H1 (cell line): ENCODE measurements at regions not wholly inside any gene's neighbourhood (a gene's known extent, or its start where the extent isn't known, plus 50 kb on each side); places are given as distances from the start of the nearest gene placed in this dataset.
"Not testable (repeated sequence)": the region's sequence is repeated elsewhere in the genome, so short reads cannot be mapped to it uniquely, and the experiment has no call there.

Experiments used
- CTCF ChIA-PET: fragments of 300-600 bp; sonication (Branson Sonifier 250); formaldehyde crosslinking; loops from one replicate; lab custom pipeline; 2021; ENCODE audit not compliant: partially characterized antibody; lab: Charles Lee
- POLR2A ChIA-PET: fragments of 300-600 bp; sonication (Branson Sonifier 250); formaldehyde crosslinking; loops from one replicate; lab custom pipeline; 2021; ENCODE audit warnings: inconsistent platforms; ENCODE audit not compliant: partially characterized antibody; lab: Charles Lee
- DNase-seq, 2 experiments: peaks; one replicate each; pipeline versions ENCODE4 v3.0.0 to v3.0.0-alpha.2; 2010 to 2022; ENCODE audit warnings: low spot score in 2 of 2, low read depth in 1 of 2, mixed read lengths in 1 of 2
- FAIRE-seq: peaks from 2 replicates; lab custom pipeline; 2011; peaks lifted over from hg19 to GRCh38; lab: Jason Lieb, UNC
- H2AFZ ChIP-seq: 2 replicates; pipeline ENCODE4 v1.8.1; 2012; ENCODE audit warnings: low read length, inconsistent platforms
- H2AK5ac ChIP-seq: 2 replicates; pipeline ENCODE4 v1.6.1; 2013; ENCODE audit warnings: low read depth, low read length
- H2BK120ac ChIP-seq: replicated peaks from 2 replicates; pipeline ENCODE3; 2013; ENCODE audit warnings: low read depth, low read length, inconsistent platforms
- H2BK12ac ChIP-seq: 2 replicates; pipeline ENCODE4 v1.6.1; 2013; ENCODE audit warnings: low read depth, low read length
- H2BK15ac ChIP-seq: 2 replicates; pipeline ENCODE4 v1.6.1; 2013; ENCODE audit warnings: low read length
- H2BK20ac ChIP-seq: 2 replicates; pipeline ENCODE4 v1.6.1; 2013; ENCODE audit warnings: low read length
- H2BK5ac ChIP-seq: 2 replicates; pipeline ENCODE4 v1.6.1; 2013; ENCODE audit warnings: low read depth, low read length
- H3K14ac ChIP-seq: 2 replicates; pipeline ENCODE4 v1.6.1; 2013; ENCODE audit warnings: inconsistent platforms; ENCODE audit not compliant: insufficient read length
- H3K18ac ChIP-seq: 2 replicates; pipeline ENCODE4 v1.6.1; 2013; ENCODE audit warnings: low read length; ENCODE audit errors: extremely low read depth
- H3K23ac ChIP-seq: 2 replicates; pipeline ENCODE4 v1.6.1; 2013; ENCODE audit warnings: inconsistent platforms; ENCODE audit not compliant: insufficient read length
- H3K23me2 ChIP-seq: 2 replicates; pipeline ENCODE4 v1.6.1; 2013; ENCODE audit warnings: low read depth, low read length
- H3K27ac ChIP-seq: 2 replicates; pipeline ENCODE4 v1.6.1; 2011; ENCODE audit warnings: low read depth, low read length, inconsistent platforms
- H3K27me3 ChIP-seq, 4 experiments: replicated peaks in 1 of 4; 1 replicate in 1 of 4; 2 replicates in 3 of 4; pipeline versions ENCODE4 v1.6.1 to v1.8.1; 2011 to 2013; ENCODE audit warnings: low read length in 3 of 4, mild to moderate bottlenecking in 3 of 4, inconsistent platforms in 2 of 4, mixed read lengths in 2 of 4, moderate library complexity in 1 of 4; ENCODE audit not compliant: control insufficient read depth in 3 of 4, insufficient read depth in 3 of 4; ENCODE audit errors: extremely low read depth in 1 of 4
- H3K36me3 ChIP-seq, 4 experiments: 2 replicates each; pipeline versions ENCODE4 v1.6.1 to v1.8.1; 2011 to 2013; ENCODE audit warnings: mild to moderate bottlenecking in 4 of 4, low read length in 3 of 4, moderate library complexity in 2 of 4, control low read depth in 1 of 4, inconsistent platforms in 1 of 4; ENCODE audit not compliant: insufficient read depth in 4 of 4, control insufficient read depth in 2 of 4
- H3K4ac ChIP-seq: replicated peaks from 2 replicates; pipeline ENCODE3; 2013; ENCODE audit warnings: low read length, low read depth, mixed read lengths, inconsistent platforms; ENCODE audit not compliant: insufficient read length
- H3K4me1 ChIP-seq, 4 experiments: replicated peaks in 1 of 4; 1 replicate in 1 of 4; 2 replicates in 3 of 4; pipeline versions ENCODE4 v1.6.1 to v1.8.1; 2011 to 2013; ENCODE audit warnings: low read length in 3 of 4, inconsistent platforms in 2 of 4, mixed read lengths in 1 of 4; ENCODE audit not compliant: insufficient read depth in 4 of 4, control insufficient read depth in 3 of 4
- H3K4me2 ChIP-seq, 2 experiments: 2 replicates each; pipeline versions ENCODE4 v1.6.1 to v1.8.1; 2011 to 2013; ENCODE audit warnings: low read depth in 2 of 2, low read length in 2 of 2, control low read depth in 1 of 2, inconsistent platforms in 1 of 2, mild to moderate bottlenecking in 1 of 2; ENCODE audit not compliant: insufficient read depth in 1 of 2
- H3K4me3 ChIP-seq, 4 experiments: fragments of 200-600, 300-600 bp in 1 of 4; sonication (generic), shearing (Covaris generic), sonication (Bioruptor Twin) in 1 of 4; 2 replicates each; pipeline versions ENCODE4 v1.5.1 to v1.8.1; 2011 to 2016; ENCODE audit warnings: low read length in 4 of 4, low read depth in 3 of 4, control low read depth in 2 of 4, inconsistent platforms in 2 of 4, mild to moderate bottlenecking in 2 of 4, mixed read lengths in 1 of 4, moderate library complexity in 1 of 4; ENCODE audit not compliant: insufficient read depth in 2 of 4; ENCODE audit errors: extremely low read depth in 1 of 4
- H3K56ac ChIP-seq: replicated peaks from 2 replicates; pipeline ENCODE3; 2013; ENCODE audit warnings: low read depth, mild to moderate bottlenecking, mixed read lengths, low read length, inconsistent platforms; ENCODE audit not compliant: insufficient read length
- H3K79me1 ChIP-seq: 2 replicates; pipeline ENCODE4 v1.6.1; 2013; ENCODE audit warnings: low read depth, low read length, control low read depth
- H3K79me2 ChIP-seq, 2 experiments: 2 replicates each; pipeline versions ENCODE4 v1.6.1 to v1.8.1; 2012 to 2013; ENCODE audit warnings: low read length in 2 of 2, mild to moderate bottlenecking in 2 of 2, inconsistent platforms in 1 of 2; ENCODE audit not compliant: insufficient read depth in 2 of 2, control insufficient read depth in 1 of 2
- H3K9ac ChIP-seq, 4 experiments: replicated peaks in 1 of 4; 1 replicate in 1 of 4; 2 replicates in 3 of 4; pipeline versions ENCODE4 v1.6.1 to v1.8.1; 2011 to 2013; ENCODE audit warnings: low read depth in 3 of 4, low read length in 3 of 4, control low read depth in 2 of 4, mild to moderate bottlenecking in 2 of 4, moderate library complexity in 2 of 4, inconsistent platforms in 1 of 4; ENCODE audit errors: extremely low read depth in 1 of 4
- H3K9me3 ChIP-seq, 2 experiments: 2 replicates each; pipeline versions ENCODE4 v1.6.1 to v1.8.1; 2012 to 2013; ENCODE audit warnings: mild to moderate bottlenecking in 2 of 2, moderate library complexity in 2 of 2, control low read depth in 1 of 2, inconsistent platforms in 1 of 2, low read depth in 1 of 2, low read length in 1 of 2, mixed read lengths in 1 of 2; ENCODE audit not compliant: insufficient read depth in 2 of 2
- H4K20me1 ChIP-seq, 2 experiments: replicated peaks in 1 of 2; 2 replicates each; pipeline versions ENCODE3 to v1.8.1; 2011 to 2013; ENCODE audit warnings: inconsistent platforms in 2 of 2, low read length in 2 of 2, mild to moderate bottlenecking in 1 of 2; ENCODE audit not compliant: insufficient read depth in 2 of 2, control insufficient read depth in 1 of 2
- H4K5ac ChIP-seq: 2 replicates; pipeline ENCODE4 v1.6.1; 2013; ENCODE audit warnings: low read length, low read depth, mixed read lengths, inconsistent platforms; ENCODE audit not compliant: insufficient read length
- H4K8ac ChIP-seq: 2 replicates; pipeline ENCODE4 v1.8.0; 2013; ENCODE audit warnings: mild to moderate bottlenecking, moderate library complexity, low read length, inconsistent platforms; ENCODE audit not compliant: insufficient read depth; ENCODE audit errors: extremely low read depth
- H4K91ac ChIP-seq: replicated peaks from 2 replicates; pipeline ENCODE3; 2013; ENCODE audit warnings: low read length, mixed read lengths, inconsistent platforms; ENCODE audit not compliant: insufficient read length
- WGBS, 2 experiments: shearing (Covaris generic) in 1 of 2; methylation state at CpG; one replicate each; pipeline versions ENCODE4 v1.1.6 to v1.1.7; 2013 to 2015; ENCODE audit warnings: low lambda C conversion rate in 2 of 2, mixed read lengths in 2 of 2, inconsistent platforms in 1 of 2, low coverage in 1 of 2, missing lambda C conversion rate in 1 of 2; ENCODE audit not compliant: insufficient replicate concordance in 2 of 2, insufficient coverage in 1 of 2, insufficient read length in 1 of 2; ENCODE audit errors: extremely low coverage in 1 of 2, missing lambda C conversion rate in 1 of 2; 5-methylcytosine and 5-hydroxymethylcytosine counted together

DNA sequence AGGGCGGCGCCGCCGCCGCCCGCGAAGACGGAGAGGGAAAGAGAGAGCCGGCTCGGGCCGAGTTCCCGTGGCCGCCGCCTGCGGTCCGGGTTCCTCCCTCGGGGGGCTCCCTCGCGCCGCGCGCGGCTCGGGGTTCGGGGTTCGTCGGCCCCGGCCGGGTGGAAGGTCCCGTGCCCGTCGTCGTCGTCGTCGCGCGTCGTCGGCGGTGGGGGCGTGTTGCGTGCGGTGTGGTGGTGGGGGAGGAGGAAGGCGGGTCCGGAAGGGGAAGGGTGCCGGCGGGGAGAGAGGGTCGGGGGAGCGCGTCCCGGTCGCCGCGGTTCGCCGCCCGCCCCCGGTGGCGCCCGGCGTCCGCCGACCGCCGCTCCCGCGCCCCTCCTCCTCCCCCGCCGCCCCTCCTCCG lies 2125.4 kb upstream of the TPTE start:
- H3K27me3 ChIP-seq, H3K9ac ChIP-seq, H2BK15ac ChIP-seq, H3K27ac ChIP-seq, H3K79me1 ChIP-seq, H3K4ac ChIP-seq, H3K79me2 ChIP-seq, H3K4me1 ChIP-seq, H3K23me2 ChIP-seq, H3K23ac ChIP-seq, H4K91ac ChIP-seq, H2BK120ac ChIP-seq, H2AFZ ChIP-seq, CTCF ChIA-PET, FAIRE-seq, H2AK5ac ChIP-seq, H2BK20ac ChIP-seq, H3K36me3 ChIP-seq, H2BK12ac ChIP-seq, DNase-seq, H3K18ac ChIP-seq, H3K56ac ChIP-seq, H3K9me3 ChIP-seq, H3K4me3 ChIP-seq, H3K14ac ChIP-seq, POLR2A ChIA-PET, H4K20me1 ChIP-seq, H2BK5ac ChIP-seq, H4K5ac ChIP-seq, H3K4me2 ChIP-seq, H4K8ac ChIP-seq: not testable (repeated sequence)
- no CpG with 5 or more reads among the region's 71 CpGs for WGBS, 2 experiments

DNA sequence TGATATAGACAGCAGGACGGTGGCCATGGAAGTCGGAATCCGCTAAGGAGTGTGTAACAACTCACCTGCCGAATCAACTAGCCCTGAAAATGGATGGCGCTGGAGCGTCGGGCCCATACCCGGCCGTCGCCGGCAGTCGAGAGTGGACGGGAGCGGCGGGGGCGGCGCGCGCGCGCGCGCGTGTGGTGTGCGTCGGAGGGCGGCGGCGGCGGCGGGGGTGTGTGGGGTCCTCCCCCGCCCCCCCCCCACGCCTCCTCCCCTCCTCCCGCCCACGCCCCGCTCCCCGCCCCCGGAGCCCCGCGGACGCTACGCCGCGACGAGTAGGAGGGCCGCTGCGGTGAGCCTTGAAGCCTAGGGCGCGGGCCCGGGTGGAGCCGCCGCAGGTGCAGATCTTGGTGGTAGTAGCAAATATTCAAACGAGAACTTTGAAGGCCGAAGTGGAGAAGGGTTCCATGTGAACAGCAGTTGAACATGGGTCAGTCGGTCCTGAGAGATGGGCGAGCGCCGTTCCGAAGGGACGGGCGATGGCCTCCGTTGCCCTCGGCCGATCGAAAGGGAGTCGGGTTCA lies 2122.4 kb upstream of the TPTE start:
- DNase-seq, H3K23me2 ChIP-seq, H2BK5ac ChIP-seq, H2AK5ac ChIP-seq, H3K18ac ChIP-seq, H2AFZ ChIP-seq, H4K5ac ChIP-seq, H3K79me1 ChIP-seq, H2BK15ac ChIP-seq, H3K56ac ChIP-seq, H3K23ac ChIP-seq, H3K9ac ChIP-seq, H2BK120ac ChIP-seq, CTCF ChIA-PET, POLR2A ChIA-PET, H2BK12ac ChIP-seq, H3K4me2 ChIP-seq, H3K4me3 ChIP-seq, H4K91ac ChIP-seq, H3K4ac ChIP-seq, H3K27me3 ChIP-seq, H3K4me1 ChIP-seq, H3K14ac ChIP-seq, H3K9me3 ChIP-seq, FAIRE-seq, H4K8ac ChIP-seq, H4K20me1 ChIP-seq, H3K36me3 ChIP-seq, H3K79me2 ChIP-seq, H2BK20ac ChIP-seq, H3K27ac ChIP-seq: not testable (repeated sequence)
- no CpG with 5 or more reads among the region's 66 CpGs for WGBS, 2 experiments
